ENCODE measurements at regions not wholly inside any gene's neighbourhood (a gene's known extent, or its start where the extent isn't known, plus 50 kb on each side); places are given as distances from the start of the nearest gene placed in this dataset.

- Histone ChIP-seq H3K4me3 (no peak overlapping the region), H3K27me3 (no peaks in the 10 kb centered on the region), H3K9me3 (no peaks in the 10 kb centered on the region), H3K36me3 (no peaks in the 10 kb centered on the region), H3K27ac (no peak overlapping the region), H3K4me1 (no peaks in the 10 kb centered on the region)
- DNase-seq (ENCODE audit: low spot score in 2 of 2) = no peak
- intact Hi-C loops (cut with DNase I) = no loop called here
- TF ChIP-seq CTCF (IDR thresholded peaks at IDR 0.05) = no peak
These were observed 585.8 kb upstream of the FAT1 start for GRCh38 chr4:187309456-187309855.

GRCh38 chr4:187312299-187312698 is 588.6 kb upstream of the FAT1 start:
- no peaks in the 10 kb centered on the region for H3K9me3 ChIP-seq
- H3K4me3 ChIP-seq = no peak overlapping the region
- no peaks in the 10 kb centered on the region for H3K27me3 ChIP-seq
- intact Hi-C loops (cut with DNase I) = no loop called here
- H3K4me1 ChIP-seq = no peaks in the 10 kb centered on the region
- H3K36me3 ChIP-seq = no peaks in the 10 kb centered on the region
- no peak for DNase-seq (ENCODE audit: low spot score in 2 of 2)
- H3K27ac ChIP-seq = no peak overlapping the region
- no peak for TF ChIP-seq CTCF (IDR thresholded peaks at IDR 0.05)

GRCh38 chr4:187317799-187318198 is 594.1 kb upstream of the FAT1 start:
- no peak for DNase-seq (ENCODE audit: low spot score in 2 of 2)
- H3K4me3 ChIP-seq = no peak overlapping the region
- no peak overlapping the region for H3K27ac ChIP-seq
- H3K36me3 ChIP-seq = no peaks in the 10 kb centered on the region
- no peak for TF ChIP-seq CTCF (IDR thresholded peaks at IDR 0.05)
- intact Hi-C loops (cut with DNase I) = no loop called here
- no peaks in the 10 kb centered on the region for H3K4me1 ChIP-seq
- H3K9me3 ChIP-seq = no peaks in the 10 kb centered on the region
- no peaks in the 10 kb centered on the region for H3K27me3 ChIP-seq

DNA sequence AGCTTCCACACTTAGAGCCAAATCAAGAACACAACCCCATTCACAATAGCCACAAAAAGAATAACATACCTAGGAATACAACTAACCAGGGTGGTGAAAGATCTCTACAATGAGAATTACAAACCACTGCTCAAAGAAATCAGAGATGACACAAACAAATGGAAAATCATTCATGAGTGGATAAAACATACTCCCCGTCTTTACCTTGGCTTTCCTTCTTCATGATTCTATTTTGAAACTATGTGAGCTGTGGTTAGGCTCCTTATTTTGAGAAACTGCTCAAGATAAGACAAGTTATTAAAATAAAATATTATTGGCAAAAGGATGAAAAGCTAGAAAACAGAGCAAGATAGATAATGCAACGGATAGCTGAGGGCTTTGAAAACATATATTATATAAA is 598.1 kb upstream of the FAT1 start:
- intact Hi-C loops (cut with DNase I) = no loop called here
- no peak for TF ChIP-seq CTCF (IDR thresholded peaks at IDR 0.05)

GRCh38 chr4:187332141-187332540 is 608.5 kb upstream of the FAT1 start:
- no peak overlapping the region for H3K4me3 ChIP-seq
- H3K27me3 ChIP-seq = no peaks in the 10 kb centered on the region
- intact Hi-C loops (cut with DNase I) = no loop called here
- H3K9me3 ChIP-seq = no peaks in the 10 kb centered on the region
- H3K4me1 ChIP-seq = no peaks in the 10 kb centered on the region
- no peak for DNase-seq (ENCODE audit: low spot score in 2 of 2)
- no peak overlapping the region for H3K27ac ChIP-seq
- no peak for TF ChIP-seq CTCF (IDR thresholded peaks at IDR 0.05)
- H3K36me3 ChIP-seq = no peaks in the 10 kb centered on the region

More for the DNA sequence above, 598.1 kb upstream of the FAT1 start:
- Histone ChIP-seq H3K4me3 (no peak overlapping the region), H3K9me3 (no peaks in the 10 kb centered on the region), H3K4me1 (no peaks in the 10 kb centered on the region), H3K27me3 (no peaks in the 10 kb centered on the region), H3K27ac (no peak overlapping the region), H3K36me3 (no peaks in the 10 kb centered on the region)
- DNase-seq (ENCODE audit: low spot score in 2 of 2) = no peak

DNA sequence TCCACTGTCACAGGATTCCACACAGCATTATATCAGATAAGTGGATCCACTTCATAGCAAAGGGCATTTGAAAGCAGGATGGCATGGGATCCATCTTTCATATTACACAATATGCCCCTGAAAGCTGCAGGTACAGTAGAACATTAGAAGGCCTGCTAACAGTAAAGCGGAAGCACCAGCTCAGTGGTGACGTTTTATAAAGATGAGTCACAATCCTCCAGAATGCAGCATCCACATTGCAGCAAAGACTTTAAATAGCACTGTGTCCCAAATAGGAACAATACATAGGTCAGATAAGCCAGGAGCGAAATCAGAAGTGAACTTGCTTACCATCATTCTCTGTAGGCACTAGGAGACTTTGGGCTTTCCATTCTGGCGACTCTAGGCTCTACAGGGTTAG is 609.5 kb upstream of the FAT1 start:
- H3K36me3 ChIP-seq = no peaks in the 10 kb centered on the region
- intact Hi-C loops (cut with DNase I) = no loop called here
- no peak for TF ChIP-seq CTCF (IDR thresholded peaks at IDR 0.05)

More for the DNA sequence above, 609.5 kb upstream of the FAT1 start:
- H3K4me3 ChIP-seq = no peak overlapping the region
- no peaks in the 10 kb centered on the region for H3K9me3 ChIP-seq
- no peaks in the 10 kb centered on the region for H3K4me1 ChIP-seq
- H3K27me3 ChIP-seq = no peaks in the 10 kb centered on the region
- no peak for DNase-seq (ENCODE audit: low spot score in 2 of 2)
- no peak overlapping the region for H3K27ac ChIP-seq

Data from ascending aorta (tissue), 2 donors.